HG03469 (cell line): ENCODE measurements at regions not wholly inside any gene's neighbourhood (a gene's known extent, or its start where the extent isn't known, plus 50 kb on each side); places are given as distances from the start of the nearest gene placed in this dataset.

Source experiments
- ATAC-seq: cut with Tn5 transposase; IDR thresholded peaks from one replicate; pipeline ENCODE4 v1.9.1; 2021; ENCODE audit warnings: mild to moderate bottlenecking, moderate library complexity, moderate number of reproducible peaks; ENCODE audit not compliant: unreplicated experiment

DNA sequence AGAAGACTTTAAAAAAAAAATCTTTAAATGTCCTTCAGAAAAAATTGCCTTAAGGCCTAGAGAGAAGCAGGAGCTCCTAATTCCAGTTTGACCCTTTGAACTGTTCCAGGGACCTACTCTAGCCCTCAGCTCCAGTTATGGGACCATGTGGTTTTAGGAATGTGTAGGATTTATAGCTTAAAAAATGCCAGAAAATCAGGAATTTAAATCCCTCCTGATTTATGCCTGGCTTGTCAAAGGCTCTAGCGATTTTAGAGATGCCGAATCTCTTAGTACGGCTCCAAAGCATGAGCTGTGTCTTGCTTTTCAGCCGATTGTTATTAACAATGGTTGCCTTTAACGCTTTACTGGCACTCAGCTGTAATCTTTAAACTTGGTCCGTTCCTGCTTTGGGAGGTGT lies 130.6 kb upstream of the NPVF start:
- no peak for ATAC-seq

DNA sequence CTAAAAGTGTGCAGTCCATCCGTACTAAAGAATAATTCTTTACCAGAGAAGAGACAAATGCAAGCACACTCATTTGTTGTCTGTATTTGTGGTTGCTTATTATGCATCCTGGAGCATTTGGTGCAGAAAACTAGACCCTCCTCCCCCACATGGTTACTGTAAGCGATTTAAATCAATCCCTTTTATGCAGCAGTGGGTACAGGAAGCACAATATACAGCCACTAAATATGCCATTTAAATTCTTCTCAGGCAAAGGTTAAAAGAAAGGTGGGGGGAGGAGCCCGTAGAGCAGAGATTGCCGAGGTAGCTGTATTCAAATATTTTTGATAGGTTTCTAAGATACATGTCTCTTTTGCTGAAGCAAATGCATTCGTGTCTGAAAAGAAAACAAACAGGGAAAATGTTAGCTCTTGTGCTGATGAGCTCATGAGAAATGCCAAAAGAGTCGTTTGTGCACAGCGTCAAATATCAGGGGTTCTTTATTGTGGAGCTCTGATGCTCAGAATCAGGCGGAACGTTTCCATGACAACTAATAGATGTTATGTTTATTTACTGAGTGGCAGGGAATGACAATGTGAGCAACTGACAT lies 131.3 kb upstream of the NPVF start:
- no peak for ATAC-seq

DNA sequence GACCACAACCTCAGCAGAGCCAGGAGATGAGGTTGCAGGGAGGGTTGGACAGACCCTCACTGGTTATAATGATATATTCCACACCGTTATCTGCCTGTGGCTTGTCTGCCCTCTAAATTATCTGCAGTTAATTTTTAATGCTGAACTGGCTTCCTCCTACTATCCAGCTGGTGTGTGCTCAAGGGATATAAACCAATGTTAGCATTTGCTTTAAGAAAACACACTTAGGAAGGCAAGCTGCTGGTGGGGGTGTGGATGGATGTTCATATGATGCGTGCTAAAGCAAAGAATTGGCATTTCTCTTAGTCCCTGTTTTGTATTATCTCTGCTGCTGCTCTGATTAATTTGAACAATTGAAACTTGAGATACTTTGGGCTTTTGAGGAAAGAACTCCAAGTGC lies 132.2 kb upstream of the NPVF start:
- no peak for ATAC-seq

DNA sequence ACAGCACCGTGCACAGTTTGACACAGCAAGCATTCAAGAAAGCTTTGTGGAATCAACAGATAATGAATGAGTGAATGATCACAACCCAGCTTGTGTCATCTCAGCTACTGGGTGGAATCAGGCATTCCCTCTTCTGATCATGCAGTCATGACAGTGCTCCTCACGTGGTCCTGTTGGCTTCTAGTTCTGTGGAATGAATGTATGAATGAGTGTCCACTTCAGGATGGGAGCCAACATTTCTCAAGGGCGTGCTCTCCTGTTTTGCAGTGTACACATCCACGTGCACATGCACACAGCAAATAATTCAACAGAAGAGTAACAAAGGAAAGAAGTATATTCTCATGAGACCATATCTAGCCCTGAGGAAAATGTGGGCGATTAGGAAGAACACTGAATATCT lies 133.1 kb upstream of the NPVF start:
- ATAC-seq: no peak

DNA sequence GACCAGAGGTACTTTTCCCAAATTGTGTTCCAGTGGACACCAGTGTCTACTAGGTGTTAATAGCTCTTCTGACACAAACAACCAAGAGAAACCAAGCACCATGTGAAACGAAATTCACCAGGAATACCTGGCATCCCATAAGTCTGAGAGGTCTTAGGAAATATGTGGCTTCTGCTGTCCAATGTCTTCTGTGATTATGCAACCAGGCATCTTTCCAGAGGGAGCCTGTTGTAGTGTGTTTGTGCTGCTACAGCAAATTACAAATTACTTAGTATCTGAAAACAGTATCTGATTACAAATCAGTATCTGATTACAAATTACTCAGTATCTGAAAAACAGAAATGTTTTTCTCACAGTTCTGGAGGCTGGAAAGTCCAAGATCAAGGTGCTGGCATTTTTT lies 133.6 kb upstream of the NPVF start:
- ATAC-seq: no peak

DNA sequence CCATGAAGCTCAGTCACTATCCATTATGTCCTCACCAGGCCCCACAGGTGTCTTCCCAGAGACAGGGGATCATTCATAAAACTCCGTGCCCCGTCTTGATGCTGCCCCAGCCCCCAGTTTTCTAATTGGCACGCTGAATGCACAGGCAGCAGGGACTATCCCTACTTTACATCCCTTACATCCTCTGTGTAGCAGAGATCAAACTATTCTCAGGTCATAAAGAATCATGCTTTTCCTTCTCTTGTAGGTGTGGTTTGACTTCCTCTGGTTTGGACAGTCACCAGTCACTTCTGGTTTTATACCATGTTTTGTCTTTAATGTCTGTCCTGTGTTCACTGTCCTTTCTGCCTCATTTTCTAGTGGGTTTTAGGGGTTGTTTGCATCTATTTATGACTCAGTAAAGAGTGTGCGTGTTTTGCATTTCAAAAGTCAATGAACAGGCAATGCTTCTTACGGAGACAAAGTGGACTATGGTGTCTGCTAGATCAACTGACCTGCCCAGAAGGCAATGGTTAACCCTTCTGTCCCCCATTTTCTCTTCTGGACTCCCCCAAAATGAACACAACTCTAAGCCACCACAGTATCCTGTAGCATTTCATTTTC lies 140.4 kb upstream of the NPVF start:
- ATAC-seq: no peak

DNA sequence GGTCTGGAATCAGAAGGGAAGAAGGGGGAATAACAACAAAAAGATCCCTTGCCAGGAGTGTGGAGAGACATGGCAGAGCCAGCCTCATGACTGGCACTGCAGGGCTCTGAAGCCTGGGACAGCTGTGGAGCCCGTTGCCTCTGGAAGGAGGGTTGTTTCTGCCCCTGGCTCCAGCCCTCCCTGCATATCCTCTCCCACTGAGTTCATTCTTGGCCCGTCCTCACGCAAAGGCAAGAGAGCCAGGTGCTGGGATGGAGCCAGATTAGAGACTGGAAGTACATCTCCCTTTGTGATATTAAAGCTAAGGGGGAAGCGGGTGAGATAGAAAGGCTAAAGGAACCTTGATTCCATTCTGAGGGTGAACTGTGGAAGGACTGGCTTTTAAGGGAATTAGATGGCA lies 141.5 kb upstream of the NPVF start:
- ATAC-seq: no peak

DNA sequence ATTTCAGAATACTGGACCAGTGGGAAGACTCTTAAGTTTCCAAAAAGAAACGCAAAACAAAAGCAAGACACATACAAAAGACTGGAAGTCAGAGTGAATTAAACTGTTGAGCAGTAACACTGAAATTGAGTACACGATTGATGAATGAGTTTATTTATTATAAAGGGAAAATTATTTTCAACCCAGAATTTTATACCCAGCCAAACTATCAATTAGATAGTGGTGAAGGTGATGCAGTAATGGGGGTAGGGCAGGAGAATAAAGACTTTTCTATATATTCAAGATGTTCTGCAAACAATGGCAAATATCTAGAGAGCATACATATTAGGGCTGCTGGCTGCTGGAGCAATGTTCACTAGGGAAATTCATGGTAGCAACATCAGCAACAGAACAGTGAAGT lies 143.7 kb upstream of the NPVF start:
- no peak for ATAC-seq

DNA sequence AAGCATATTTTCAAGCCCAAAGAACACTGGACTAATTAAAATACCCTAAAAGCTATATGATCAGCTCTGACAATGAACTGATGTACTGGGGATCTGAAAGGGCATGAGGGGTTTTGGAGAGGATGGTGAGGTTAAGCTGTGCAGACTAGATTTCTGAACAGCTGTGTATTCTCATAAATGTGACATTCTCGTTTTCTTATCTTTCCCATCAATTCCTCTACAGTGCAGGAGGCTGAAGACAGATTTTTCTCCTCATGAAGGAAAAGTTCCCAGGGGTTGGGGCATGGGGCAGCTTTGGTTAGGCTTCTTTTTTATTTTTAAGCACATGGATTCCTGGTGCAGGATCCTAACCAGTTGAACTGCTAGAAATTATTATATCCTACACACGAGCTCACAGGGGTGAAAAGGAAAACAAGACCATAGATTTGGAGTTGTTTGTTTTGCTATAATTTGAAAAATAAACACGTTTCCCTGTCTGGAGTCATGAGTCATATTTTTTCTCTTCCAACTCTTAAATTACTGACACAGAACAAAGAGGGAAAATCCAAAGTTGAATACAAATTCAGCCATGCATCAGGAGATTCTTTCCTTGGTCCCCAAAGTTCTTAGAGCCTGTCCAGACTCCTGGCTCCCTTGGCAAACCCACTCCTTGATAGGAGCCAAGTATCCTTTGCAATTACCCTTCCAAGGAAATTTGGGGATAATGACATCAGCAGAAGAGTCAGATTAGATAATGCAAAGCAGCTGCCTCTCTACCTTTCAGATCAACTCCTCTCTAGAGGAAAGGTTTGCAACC lies 147.7 kb upstream of the NPVF start:
- ATAC-seq: no peak

DNA sequence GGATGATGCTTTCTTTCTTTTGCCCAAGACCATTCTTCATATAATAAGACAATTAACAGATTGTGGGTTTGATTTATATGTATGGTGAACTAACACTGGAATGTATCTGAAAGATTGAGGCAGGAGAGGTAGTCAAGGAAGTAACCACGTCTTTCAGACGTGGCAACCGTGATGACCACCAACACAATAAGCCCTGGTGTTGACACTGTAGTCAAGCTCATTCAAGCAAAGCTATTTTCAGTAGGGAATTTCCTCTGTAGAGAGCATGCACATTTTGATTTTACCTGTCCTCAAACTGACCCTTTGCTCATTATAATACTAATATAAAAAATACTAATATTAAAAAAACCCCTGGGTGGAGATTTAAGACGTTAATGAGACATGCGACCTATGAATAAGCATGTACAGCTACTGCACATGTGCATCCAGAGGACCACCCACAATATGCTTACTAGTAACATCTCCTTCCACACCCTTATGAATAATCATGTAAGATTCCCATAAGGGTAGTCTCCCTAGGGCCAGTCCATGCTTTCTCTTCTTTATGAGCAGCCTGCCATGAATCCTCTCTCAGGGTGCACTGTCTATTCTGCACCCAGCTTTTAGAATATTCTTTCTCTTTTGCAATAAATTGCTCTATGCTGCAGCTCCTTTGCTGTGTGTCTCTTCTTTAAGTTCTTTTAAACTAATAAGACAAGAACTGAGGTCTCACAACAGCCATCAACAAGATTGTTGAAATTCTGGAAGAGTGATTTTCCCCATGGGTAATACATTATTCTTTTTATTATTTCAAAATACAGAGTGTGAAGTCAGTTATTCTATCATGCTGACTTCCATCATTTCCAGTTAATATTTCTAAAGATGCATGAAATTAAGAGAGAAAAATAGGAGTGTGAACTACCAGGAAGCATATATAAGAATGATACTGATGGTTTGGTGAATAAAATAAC lies 151.3 kb upstream of the NPVF start:
- no peak for ATAC-seq

DNA sequence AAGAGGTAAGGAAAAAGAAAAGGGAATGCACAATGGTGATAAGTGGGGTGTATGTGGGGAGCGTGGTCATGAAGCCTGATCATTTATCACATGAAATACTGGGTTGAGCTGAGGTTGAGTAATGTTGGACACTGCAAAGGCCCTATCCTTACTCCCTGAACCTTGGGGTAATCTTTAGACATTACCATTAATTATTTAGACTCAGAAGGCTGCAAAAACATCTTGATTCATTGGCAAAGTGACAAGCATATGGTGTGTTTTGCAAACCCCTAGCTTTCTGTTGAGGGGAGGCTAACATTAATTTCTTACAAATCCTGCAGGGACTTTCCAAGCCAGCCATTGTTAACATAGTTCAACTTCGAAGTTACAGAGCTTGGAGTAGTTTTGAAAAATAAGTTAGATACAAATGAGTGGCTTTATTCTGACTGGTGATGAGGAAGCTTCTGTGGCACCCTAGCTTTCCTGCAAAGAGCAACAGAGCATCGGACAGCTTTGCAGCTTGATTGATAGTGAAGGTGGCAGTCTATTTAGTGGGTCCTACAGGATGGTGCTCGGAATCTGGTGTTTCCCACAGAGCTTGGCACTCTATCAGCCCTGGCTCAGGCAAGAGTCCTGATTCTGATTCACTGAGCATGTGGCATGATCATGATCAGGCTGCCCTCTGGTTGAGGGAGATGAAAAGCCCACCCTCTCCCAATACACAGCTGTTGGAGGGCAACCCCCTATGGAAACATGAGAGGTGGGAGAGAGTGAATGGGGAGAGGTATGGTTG lies 153.7 kb upstream of the NPVF start:
- no peak for ATAC-seq

DNA sequence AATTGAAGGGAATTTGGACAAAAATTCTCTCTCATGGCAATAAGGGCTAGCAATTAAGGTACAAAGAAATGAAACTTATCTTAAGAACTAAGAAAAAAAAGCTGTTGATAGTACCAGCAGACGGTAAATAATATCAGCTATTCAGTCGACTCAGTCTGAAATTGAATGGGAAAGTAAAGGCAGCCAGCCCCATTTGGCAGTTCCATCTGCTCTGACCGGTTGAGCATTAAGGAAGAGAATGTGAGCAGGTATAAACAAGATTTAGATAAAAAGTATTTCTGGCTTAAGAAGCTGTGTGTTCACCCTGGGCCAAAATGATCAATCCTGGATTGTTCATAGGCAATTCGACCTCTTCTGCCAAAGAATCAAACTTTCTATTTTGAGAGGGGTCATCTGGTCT lies 154.6 kb upstream of the NPVF start:
- no peak for ATAC-seq

DNA sequence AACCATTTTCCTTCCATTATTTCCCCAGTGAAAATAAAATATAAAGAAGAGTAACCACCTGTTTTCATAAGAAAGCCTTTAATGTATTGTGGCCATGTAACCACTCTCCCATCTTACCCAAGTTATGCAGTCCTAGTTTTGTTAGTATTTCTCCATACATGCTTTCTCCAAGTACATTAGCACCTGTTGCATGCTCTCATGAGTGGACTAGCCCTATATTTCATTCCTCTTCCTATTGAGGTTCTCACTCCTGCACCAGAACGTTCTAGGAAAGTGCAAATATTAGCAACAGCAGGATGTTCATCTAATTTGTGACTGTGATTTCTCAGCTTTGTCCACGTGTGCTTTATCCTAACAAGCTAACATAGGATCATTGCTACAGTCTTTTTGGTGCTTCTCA lies 155.1 kb upstream of the NPVF start:
- no peak for ATAC-seq

DNA sequence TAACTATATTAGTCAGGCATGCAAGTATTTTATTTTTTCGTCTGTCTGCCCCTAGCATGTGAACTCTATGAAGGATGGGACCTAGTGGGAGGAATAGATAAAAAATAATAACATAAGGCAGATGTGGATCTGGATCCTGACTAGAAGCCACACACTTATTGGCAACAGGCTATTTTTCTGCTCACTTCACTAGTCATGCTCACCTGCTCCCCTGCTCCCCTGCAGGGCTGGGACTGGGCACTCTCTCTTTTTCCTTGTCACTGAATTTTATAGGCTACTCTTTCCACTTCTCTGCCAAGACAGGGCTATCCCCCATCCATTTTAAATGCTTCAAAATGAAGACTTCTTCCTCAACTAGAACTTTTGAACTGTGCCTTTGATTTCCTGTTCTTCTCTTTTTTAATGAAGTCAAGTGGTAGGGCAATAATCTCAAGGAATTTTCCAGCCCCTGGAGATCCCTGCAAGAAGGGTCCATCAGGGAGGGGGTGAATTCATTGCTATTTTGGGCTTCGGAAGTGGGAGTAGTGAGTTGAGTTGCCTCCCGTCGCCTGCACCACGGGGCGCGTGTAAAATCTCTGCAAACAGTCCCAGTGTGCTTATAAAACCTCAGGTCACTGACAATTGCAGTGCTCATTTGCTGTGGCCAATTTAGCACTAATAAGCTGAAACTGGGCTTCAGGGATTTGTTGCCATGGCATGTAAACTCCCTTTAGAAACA lies 156.7 kb upstream of the NPVF start:
- no peak for ATAC-seq

DNA sequence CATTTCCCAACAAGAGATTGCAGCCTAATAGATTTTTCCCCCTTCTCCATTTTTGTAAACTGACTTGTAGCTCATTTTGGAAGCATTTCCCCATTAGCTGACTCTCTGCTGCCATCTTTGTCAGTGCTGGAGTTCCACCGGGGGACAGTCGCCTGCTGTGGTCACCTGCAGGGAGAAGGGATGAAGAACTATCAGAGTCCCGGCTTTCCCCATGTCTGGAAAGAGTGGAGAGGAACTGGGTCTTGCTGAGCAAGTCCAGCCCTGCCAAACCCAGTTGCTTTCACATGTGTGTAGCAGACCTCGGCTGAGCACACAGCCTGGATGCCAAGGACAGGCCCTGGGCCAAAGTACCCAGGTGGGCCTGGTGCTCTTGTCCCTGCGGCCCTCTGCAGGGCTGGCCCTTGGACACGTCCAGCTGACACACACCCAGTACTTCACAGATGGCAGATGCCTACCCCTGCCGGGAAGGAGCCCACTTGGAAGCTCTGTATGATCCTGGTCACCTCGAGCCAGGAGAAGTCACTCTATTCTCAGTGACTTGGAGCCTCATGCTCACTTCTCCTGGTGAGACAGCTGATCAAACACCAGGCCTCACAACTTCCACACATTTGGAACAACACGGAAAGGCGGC lies 157.3 kb upstream of the NPVF start:
- no peak for ATAC-seq

DNA sequence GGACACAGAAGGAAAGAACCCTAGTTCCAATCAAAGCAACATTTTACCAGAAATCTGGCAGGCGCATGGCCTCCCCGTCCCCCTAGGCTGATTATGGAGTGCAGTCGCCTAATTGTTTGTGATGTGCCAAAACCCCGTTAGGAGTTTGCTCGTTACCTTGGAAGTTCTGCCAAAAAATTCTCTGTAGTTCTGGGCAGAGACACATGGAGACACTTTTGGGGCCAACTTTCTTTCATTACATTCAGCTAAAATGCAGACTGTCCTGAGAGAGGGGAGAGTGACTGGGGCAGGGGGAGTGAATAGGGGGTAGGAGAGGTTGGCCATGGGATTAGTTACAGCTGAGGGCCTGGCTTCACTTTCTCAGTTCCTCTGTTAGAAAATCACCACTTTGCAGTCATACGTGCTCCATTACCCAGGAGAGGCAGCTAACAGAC lies 158.0 kb upstream of the NPVF start:
- ATAC-seq: no peak

DNA sequence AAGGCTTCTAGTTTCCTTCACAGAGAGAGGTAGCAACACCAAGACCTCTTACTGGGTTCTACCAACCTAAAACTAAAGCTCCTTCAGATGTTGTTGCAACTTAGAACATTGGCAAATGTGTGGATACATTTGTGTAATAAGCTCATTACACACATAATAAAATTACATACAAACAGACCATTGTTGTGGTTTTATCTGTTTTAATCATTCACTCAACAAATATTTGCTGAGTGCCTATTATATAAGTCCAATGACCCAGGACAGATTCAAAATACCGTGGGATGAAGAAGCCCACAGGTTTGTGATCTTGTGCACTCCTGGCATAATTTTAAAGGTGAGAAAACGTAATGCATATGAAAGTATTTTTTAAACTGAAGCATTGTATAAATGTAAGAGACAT lies 160.4 kb upstream of the NPVF start:
- no peak for ATAC-seq

DNA sequence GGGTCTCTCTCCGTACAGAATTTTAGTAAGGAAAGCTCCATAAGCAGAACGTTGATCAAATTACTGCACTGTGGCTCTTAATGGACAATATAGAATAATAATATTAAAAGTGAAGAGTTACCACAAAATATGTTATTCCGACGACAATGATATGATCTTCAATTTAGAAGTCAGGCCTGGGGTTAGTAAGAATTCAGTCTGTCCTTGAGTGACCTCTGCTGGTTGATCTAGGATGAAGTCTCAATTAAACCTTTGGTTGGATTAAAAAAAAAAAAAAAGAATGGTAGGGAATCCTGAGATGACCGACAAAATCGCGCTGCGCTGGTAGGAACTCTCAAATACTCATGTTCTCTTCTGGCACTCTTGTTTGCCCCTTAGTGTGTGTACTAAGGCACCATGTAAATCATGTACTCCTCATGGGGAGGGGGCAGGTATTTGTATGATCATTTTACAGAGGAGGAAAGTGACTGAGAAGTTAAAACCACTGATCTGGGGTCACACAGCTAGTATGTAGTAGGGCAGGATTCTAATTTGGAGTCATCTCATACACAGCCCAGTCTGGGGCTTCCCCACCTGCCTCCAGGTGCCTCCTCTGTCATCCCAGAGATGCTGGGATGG lies 161.3 kb upstream of the NPVF start:
- no peak for ATAC-seq

DNA sequence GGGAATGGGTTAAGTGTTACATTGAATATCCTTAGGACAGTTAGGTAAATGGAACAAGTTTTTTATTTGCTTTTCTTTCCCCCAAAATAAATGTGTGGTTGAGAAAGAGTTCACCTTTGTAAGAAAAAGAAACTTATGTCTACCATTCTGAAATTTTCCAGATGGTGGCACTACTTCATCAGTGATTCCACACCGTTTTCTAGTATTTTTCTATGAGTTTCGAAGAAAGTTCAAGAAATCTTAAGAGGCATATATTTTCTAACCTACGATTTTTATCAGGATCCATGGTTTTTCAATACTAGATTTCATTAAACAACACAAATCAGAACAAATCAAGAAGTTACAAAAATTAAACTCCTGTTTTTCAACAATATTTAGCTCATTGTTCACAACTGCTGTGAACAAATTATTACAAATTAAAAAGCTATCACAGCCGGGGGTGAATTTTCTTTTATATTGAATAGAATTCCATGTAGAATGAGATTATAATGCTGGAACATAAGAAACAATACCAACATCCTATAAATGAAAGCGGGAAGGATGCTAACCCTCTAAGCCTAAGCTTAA lies 163.1 kb upstream of the NPVF start:
- no peak for ATAC-seq
